Hematopoietic multipotent progenitor cell treated with erythropoietin and hydrocortisone succinate and interleukin-3 and kit ligand, for 4 days (in vitro differentiated cells): ENCODE measurements at regions not wholly inside any gene's neighbourhood (a gene's known extent, or its start where the extent isn't known, plus 50 kb on each side); places are given as distances from the start of the nearest gene placed in this dataset.
A peak's percentile ranks its signal among the peaks of the same experiment; 100 is the strongest.

Experiments used
- DNase-seq: peaks from one replicate; pipeline ENCODE4 v3.0.0-alpha.2; 2015

DNA sequence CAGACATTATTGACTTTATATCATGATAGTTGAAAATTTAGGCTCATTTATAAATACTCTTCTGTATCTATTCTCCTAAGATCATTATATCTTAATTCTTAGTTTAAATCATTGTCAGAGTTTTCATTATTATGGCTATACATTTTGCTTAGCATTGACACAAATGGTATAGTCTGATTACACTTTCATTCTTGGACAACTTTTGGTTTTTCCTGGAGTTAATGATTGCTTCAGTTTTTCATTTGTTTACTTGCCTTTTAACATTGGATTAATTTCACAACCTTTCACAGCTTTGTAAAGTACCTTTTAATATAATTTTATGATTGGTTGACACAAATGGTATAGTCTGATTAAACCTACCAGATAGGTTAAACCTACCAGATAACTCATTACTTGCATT is 298.2 kb downstream of the DYSF start:
- DNase-seq, result no peak

DNA sequence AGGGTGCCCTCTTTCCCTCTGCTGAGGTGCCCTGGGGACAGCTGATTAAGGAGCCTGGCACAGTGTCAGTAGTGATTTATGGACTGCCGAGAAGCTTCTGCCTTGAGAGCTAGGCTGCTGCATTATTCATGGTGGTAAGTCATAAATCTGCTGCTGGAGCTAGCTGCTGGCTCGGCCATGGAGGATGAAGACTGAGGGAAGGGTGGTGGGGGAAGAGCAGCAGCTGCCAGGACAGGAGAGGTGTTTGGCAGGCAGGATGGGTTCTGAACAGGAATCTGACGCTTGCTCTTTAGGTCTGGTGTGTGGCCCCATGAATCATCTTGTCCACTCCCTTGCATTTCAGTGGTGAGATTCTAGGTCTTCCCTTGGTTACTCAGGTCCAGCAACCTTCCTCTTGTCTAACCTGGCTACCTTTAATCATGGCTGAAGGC is 296.3 kb downstream of the DYSF start:
- DNase-seq, result no peak

- no peak for DNase-seq
Observed at GRCh38 chr2:71748227-71748626, 294.9 kb downstream of the DYSF start.

DNA sequence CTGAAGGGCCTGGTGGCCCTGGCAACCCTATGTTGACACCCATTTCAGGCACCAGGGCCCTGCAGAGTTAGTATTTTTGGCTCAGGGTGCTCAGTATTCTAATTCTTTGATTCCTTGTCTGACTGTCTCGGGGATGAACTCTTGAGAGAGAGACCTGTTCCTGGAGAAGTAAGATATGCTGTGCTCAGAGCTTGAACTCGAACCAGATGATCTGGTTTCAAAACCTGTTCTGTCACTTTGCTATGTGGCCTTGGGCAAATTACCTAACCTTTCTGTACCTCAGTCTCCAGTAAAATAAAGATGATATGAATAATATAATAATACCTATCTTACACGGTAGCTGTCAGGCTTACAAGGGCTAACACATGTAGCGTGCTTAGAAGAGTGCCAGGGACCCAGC is 294.2 kb downstream of the DYSF start:
- DNase-seq, result no peak

DNA sequence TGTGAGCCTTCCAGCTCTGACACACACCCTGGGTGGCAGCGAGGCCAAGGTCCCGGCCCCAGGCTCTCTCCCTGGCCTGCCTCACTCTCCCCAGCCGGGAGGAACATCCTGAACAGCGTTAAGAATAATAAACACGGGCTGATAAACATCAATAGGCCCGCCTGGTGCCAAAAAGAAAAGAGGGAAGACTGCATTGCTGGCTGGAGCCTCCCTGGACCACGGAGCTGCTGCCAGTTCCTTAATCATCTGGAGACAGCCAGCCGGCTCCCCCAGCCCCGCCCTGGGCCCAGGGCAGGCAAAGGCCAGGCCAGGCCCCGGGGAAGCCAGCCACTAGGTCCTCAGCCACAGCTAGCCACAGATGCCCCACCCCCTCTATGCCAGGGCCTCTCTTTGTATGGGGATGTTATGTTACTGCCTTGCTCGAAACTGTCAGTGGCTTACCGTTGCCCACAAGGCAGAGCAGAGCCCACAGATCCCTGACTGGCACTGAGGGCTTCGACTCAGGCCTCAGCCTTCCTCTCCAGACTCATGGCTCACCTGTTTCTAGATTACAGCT is 293.7 kb downstream of the DYSF start:
- DNase-seq, result peak; percentile 20

- DNase-seq, result no peak
Observed at GRCh38 chr2:71744781-71745180, 291.4 kb downstream of the DYSF start.

DNA sequence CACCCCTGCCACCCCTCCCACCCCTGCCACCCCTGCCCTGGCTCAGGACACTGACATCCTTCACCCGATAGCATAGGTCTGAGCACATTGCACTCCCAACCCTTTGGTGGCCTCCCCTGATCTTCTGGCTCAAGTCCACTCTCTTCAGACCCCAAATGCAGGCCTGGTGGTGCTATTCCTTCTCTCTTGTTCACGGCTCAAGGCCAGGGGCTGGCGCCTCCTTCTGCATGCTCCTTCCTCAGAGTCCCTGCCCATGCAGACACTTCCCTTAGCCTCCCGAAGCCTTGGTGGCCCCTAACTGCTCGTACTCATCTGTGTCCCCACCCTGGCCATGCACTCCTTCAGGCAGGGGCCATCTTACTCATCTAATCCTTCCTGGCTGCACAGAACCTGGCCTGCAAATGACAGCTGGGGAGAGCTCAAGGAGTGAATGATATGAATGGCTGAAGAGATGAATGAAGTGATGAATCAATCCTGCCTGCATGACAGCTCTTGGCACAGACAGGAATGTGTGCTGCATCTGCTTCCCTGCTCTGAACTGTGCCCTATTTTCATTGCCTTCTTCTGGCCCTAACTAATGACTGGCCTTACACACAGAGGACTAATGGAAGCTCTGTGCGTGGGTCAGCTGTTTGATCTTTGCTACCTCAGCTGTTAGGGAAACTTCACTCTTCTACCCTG is 290.8 kb downstream of the DYSF start:
- DNase-seq, result no peak

DNA sequence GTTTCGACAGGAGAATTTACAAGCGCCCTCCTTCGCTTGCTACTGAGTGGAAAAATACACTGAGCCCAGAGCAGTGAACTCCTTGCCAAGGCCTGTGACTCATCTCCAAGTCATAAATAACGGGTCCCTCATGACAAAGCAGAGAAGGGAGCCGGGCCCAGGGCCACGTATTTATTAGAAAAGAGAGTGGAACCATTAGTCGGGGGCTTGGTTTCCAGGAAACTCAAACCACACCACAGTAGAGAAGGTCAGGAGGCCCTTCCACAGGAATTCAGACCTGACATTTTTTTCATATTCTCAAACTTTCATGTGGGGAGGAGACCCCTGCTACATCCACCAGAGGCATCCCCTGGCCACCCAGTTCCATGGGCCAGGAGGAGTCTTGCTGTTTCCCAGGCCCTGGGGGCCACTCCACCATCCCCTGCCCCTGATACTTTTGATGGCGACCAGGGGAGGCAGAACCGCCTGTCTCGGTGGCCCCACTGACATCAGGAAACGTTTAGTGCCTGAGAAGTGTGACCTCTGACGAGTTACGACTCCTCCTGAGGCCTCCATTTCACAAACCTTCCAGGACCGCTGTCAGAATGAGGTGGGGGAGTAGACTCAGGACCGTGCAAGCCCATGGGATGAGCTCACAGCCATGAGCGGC is 289.7 kb downstream of the DYSF start:
- peak; percentile 5 for DNase-seq

GRCh38 chr2:71736986-71737385 is 283.6 kb downstream of the DYSF start:
- no peak for DNase-seq

DNA sequence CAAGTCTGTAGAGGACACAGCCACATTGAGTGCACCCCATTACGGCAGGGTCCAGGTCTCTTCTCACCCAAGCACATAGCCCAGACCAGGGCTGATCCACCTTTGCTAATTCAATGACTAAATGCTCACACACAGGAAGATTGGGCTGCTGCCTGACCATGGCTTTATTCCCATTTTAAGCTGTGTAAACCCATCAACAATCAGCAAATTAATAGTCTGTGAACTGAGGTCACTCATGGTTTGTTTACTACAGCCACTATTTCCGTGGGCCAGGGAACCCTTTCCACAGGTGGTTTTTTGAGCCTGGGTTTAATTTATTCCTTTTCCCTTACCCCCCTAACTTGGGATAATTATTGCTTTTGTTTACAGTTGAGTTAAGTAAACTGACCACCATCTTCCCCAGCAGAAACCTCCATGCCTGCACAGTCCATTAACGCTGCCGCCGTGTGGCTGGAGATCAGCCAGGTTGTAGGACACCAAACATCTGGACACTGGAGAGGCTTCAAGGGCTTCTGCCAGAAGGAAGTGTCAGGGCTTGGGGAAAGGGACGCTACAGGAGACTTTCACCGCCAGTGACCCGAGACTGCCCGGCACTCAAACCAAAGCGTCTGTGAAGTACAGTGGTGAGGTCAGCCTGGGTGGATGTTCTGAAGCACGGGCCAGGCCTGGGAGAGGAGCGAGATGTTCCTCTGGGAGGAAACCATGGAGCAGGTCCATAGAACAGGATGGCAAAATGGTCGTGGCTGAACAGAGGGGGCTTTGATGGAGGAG is 282.9 kb downstream of the DYSF start:
- DNase-seq, result no peak
